Endothelial cell of umbilical vein (primary cell): ENCODE measurements at regions not wholly inside any gene's neighbourhood (a gene's known extent, or its start where the extent isn't known, plus 50 kb on each side); places are given as distances from the start of the nearest gene placed in this dataset.
"Not testable (repeated sequence)": the region's sequence is repeated elsewhere in the genome, so short reads cannot be mapped to it uniquely, and the experiment has no call there.

Experiments used
- BruUV-seq: library from RNA; stranded (reverse); fragments of 400-500 nt; replicated peaks from 2 replicates; lab custom pipeline; 2021; lab: Mats Ljungman, UMichigan
- CTCF ChIA-PET: fragments of 300-600, 350-600 bp; sonication (Branson Sonifier 250); formaldehyde crosslinking; loops from one replicate; lab custom pipeline; 2021; ENCODE audit warnings: antibody characterized with exemption, inconsistent platforms; lab: Charles Lee
- POLR2A ChIA-PET: fragments of 300-600, 350-600 bp; sonication (Branson Sonifier 250); formaldehyde crosslinking; loops from one replicate; lab custom pipeline; 2021; ENCODE audit warnings: antibody characterized with exemption, inconsistent platforms; lab: Charles Lee
- DNase-seq: peaks from one replicate; pipeline ENCODE4 v3.0.0-alpha.2; 2011; ENCODE audit warnings: low read depth, low spot score
- FAIRE-seq: peaks from 2 replicates; lab custom pipeline; 2011; peaks lifted over from hg19 to GRCh38; lab: Jason Lieb, UNC
- H2AFZ ChIP-seq: 2 replicates; pipeline ENCODE4 v1.6.0; 2012; ENCODE audit warnings: low read depth, low read length, control low read depth, inconsistent platforms
- H3K27ac ChIP-seq: 2 replicates; pipeline ENCODE4 v1.5.1; 2011; ENCODE audit warnings: low read depth, mild to moderate bottlenecking, control low read depth, low read length, moderate library complexity; ENCODE audit not compliant: insufficient read depth
- H3K27me3 ChIP-seq, 2 experiments: 2 replicates each; pipeline versions ENCODE4 v1.6.0 to v1.6.1; 2011; ENCODE audit warnings: low read length in 2 of 2, mixed read lengths in 1 of 2; ENCODE audit not compliant: control insufficient read depth in 2 of 2, insufficient read depth in 2 of 2
- H3K36me3 ChIP-seq, 2 experiments: 2 replicates in 1 of 2; 3 replicates in 1 of 2; pipeline ENCODE4 v1.5.1; 2011; ENCODE audit warnings: low read length in 2 of 2, mild to moderate bottlenecking in 1 of 2, moderate library complexity in 1 of 2; ENCODE audit not compliant: control insufficient read depth in 2 of 2, insufficient read depth in 2 of 2; ENCODE audit errors: extremely low read depth in 1 of 2
- H3K4me1 ChIP-seq: 3 replicates; pipeline ENCODE4 v1.5.1; 2011; ENCODE audit warnings: mild to moderate bottlenecking, low read length; ENCODE audit not compliant: control insufficient read depth, insufficient read depth; ENCODE audit errors: extremely low read depth
- H3K4me2 ChIP-seq: 2 replicates; pipeline ENCODE4 v1.6.1; 2011; ENCODE audit warnings: low read length, control low read depth, mixed read lengths; ENCODE audit not compliant: insufficient read depth
- H3K4me3 ChIP-seq, 3 experiments: fragments of 200-600 bp in 1 of 3; sonication (generic), shearing (Covaris generic) in 1 of 3; replicated peaks in 1 of 3; 2 replicates each; pipeline ENCODE4 v1.5.1; 2011 to 2016; ENCODE audit warnings: control low read depth in 3 of 3, low read length in 3 of 3, mild to moderate bottlenecking in 2 of 3, inconsistent platforms in 1 of 3, low read depth in 1 of 3, moderate library complexity in 1 of 3; ENCODE audit not compliant: insufficient read depth in 1 of 3
- H3K79me2 ChIP-seq: 2 replicates; pipeline ENCODE4 v1.6.0; 2012; ENCODE audit warnings: low read length, inconsistent platforms; ENCODE audit not compliant: control insufficient read depth, insufficient read depth
- H3K9ac ChIP-seq: replicated peaks from 2 replicates; pipeline ENCODE3; 2011; ENCODE audit warnings: low read length, control low read depth; ENCODE audit not compliant: insufficient read depth; ENCODE audit errors: extremely low read depth
- H3K9me1 ChIP-seq: replicated peaks from 3 replicates; pipeline ENCODE4 v1.6.0; 2011; ENCODE audit warnings: mild to moderate bottlenecking, low read length; ENCODE audit not compliant: control insufficient read depth, insufficient read depth; ENCODE audit errors: extremely low read depth
- H3K9me3 ChIP-seq: replicated peaks from 2 replicates; pipeline ENCODE4 v1.5.1; 2012; ENCODE audit warnings: low read length, inconsistent platforms; ENCODE audit not compliant: control insufficient read depth, insufficient read depth
- H4K20me1 ChIP-seq: replicated peaks from 2 replicates; pipeline ENCODE3; 2011; ENCODE audit warnings: mild to moderate bottlenecking, low read length; ENCODE audit not compliant: control insufficient read depth, insufficient read depth; ENCODE audit errors: extremely low read depth
- dilution Hi-C: fragments of 300-500 bp; cut with MboI; formaldehyde crosslinking; loops from one replicate; pipeline ENCODE4 v1.15.0; 2019; ENCODE audit warnings: low sequenced_read_pairs; ENCODE audit not compliant: extremely low pct_ligation_motif_present
- intact Hi-C: fragments of 100-400 bp; cut with micrococcal nuclease; formaldehyde crosslinking; loops from one replicate; pipeline ENCODE4 v1.10.0; 2022

DNA sequence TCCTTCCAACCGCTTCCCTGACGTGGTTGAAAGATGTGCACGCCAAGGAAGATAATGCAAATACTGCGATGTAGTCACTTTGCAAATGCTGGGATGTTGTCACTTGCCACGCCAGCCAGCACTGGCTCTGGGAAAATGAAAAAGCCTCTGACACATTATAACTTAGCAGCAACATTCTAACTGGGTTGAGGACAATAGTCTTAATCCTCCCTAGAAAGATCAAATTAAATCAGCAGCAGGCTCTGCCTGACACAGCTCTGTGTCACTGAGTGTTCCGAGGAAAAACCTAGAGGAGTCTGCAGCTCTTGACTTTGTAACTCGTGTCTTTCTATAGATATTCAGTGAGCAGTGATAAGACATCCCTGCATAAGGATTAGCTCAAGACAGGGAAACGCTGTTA is 380.1 kb upstream of the FRG1 start:
- H3K79me2 ChIP-seq, intact Hi-C loops, H3K36me3 ChIP-seq, POLR2A ChIA-PET, H3K9me1 ChIP-seq, H3K4me2 ChIP-seq, H3K4me1 ChIP-seq, CTCF ChIA-PET, BruUV-seq, dilution Hi-C loops, H3K4me3 ChIP-seq, DNase-seq, H3K27ac ChIP-seq, H3K27me3 ChIP-seq, H3K9ac ChIP-seq, H2AFZ ChIP-seq, FAIRE-seq, H4K20me1 ChIP-seq, H3K9me3 ChIP-seq: not testable (repeated sequence)

DNA sequence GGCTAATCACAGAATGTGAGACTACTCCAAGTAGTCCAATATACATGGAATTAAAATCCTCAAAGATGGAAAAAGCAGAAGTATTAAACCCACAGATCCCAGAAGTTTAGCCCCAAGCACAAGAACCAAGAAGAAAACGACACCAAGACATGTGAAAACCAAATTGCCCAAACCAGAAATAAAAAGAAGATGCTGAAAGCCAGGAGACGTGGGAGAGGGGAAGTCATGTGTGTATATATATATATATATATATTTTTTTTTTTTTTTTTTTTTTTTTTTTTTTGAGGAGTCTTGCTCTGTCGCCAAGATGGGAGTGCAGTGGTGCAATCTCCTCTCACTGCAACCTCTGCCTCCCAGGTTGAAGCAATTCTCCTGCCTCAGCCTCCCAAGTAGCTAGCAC is 376.9 kb upstream of the FRG1 start:
- DNase-seq, dilution Hi-C loops, H3K4me1 ChIP-seq, H3K4me3 ChIP-seq, H2AFZ ChIP-seq, H4K20me1 ChIP-seq, intact Hi-C loops, BruUV-seq, H3K9me3 ChIP-seq, CTCF ChIA-PET, H3K27me3 ChIP-seq, H3K9me1 ChIP-seq, FAIRE-seq, H3K9ac ChIP-seq, H3K4me2 ChIP-seq, H3K36me3 ChIP-seq, POLR2A ChIA-PET, H3K79me2 ChIP-seq, H3K27ac ChIP-seq: not testable (repeated sequence)

DNA sequence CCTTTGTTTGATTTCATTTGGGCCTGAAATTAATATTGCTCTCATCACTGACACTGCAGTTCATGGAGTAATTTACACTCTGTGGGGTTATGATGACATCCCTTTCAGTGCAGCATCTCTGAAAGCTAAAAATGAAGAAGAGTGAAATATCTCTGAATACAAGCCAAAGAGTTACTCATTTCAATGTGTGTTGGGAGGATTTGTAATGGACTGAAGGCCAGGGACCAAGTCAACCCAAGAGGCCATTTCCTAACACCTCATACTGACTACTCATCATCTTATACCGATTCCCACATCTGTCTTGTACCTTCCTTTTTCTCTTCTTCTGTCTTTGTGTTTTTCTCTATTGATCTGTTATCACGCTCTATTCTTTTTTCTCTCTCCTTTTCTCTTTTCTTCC is 374.4 kb upstream of the FRG1 start:
- H3K36me3 ChIP-seq, H3K27me3 ChIP-seq, POLR2A ChIA-PET, FAIRE-seq, H2AFZ ChIP-seq, H3K9me3 ChIP-seq, H3K9me1 ChIP-seq, BruUV-seq, DNase-seq, H3K4me3 ChIP-seq, H3K9ac ChIP-seq, H3K4me2 ChIP-seq, H3K27ac ChIP-seq, H3K79me2 ChIP-seq, H4K20me1 ChIP-seq, intact Hi-C loops, CTCF ChIA-PET, dilution Hi-C loops, H3K4me1 ChIP-seq: not testable (repeated sequence)

DNA sequence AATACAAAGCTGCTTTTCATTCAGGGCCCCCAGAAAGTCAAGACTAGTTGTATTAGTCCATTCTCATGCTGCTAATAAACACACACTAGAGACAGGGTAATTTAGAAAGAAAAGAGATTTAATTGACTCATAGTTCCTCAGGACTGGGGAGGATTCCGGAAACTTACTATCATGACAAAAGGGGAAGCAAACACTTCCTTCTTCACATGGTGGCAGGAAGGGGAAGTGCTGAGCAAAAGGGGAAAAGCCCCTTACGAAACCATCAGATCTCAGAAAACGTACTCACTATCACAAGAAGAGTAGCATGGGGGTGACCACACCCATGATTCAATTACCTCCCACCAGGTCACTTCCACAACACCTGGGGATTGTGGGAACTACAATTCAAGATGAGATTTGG is 373.8 kb upstream of the FRG1 start:
- POLR2A ChIA-PET, CTCF ChIA-PET, BruUV-seq: not testable (repeated sequence)

More for the DNA sequence above, 373.8 kb upstream of the FRG1 start:
- H3K27ac ChIP-seq, intact Hi-C loops, dilution Hi-C loops, H3K9me3 ChIP-seq, H3K4me3 ChIP-seq, H3K79me2 ChIP-seq, DNase-seq, H3K27me3 ChIP-seq, H3K9ac ChIP-seq, H3K9me1 ChIP-seq, H4K20me1 ChIP-seq, FAIRE-seq, H3K4me1 ChIP-seq, H3K36me3 ChIP-seq, H2AFZ ChIP-seq, H3K4me2 ChIP-seq: not testable (repeated sequence)
